NCI-H2196 treated with DMSO at 0.1 percent for 48 hours (cell line): ENCODE measurements at regions not wholly inside any gene's neighbourhood (a gene's known extent, or its start where the extent isn't known, plus 50 kb on each side); places are given as distances from the start of the nearest gene placed in this dataset.
A peak's percentile ranks its signal among the peaks of the same experiment; 100 is the strongest.
"Not testable (repeated sequence)": the region's sequence is repeated elsewhere in the genome, so short reads cannot be mapped to it uniquely, and the experiment has no call there.

Source experiments
- DNase-seq: peaks from one replicate; lab custom pipeline; 2025; ENCODE audit not compliant: unreplicated experiment; lab: John Stamatoyannopoulos, UW

GRCh38 chr5:99177796-99178195, 249.0 kb upstream of the CHD1 start:
- no peak for DNase-seq

- DNase-seq: no peak
Observed at GRCh38 chr5:99176186-99176585, 247.4 kb upstream of the CHD1 start.

GRCh38 chr5:99169309-99169708, 240.5 kb upstream of the CHD1 start:
- no peak for DNase-seq

GRCh38 chr5:99161538-99161937, 232.7 kb upstream of the CHD1 start:
- DNase-seq: not testable (repeated sequence)

- DNase-seq: no peak
Observed at GRCh38 chr5:99156688-99157087, 227.9 kb upstream of the CHD1 start.

GRCh38 chr5:99143283-99143795, 214.5 kb upstream of the CHD1 start:
- DNase-seq: not testable (repeated sequence)

- DNase-seq: no peak
Observed at GRCh38 chr5:99141534-99142128, 212.8 kb upstream of the CHD1 start.

GRCh38 chr5:99138911-99139310, 210.1 kb upstream of the CHD1 start:
- no peak for DNase-seq

GRCh38 chr5:99133921-99134320, 205.1 kb upstream of the CHD1 start:
- DNase-seq: no peak

GRCh38 chr5:99129768-99130501, 201.1 kb upstream of the CHD1 start:
- DNase-seq: no peak

GRCh38 chr5:99122976-99123375, 194.2 kb upstream of the CHD1 start:
- DNase-seq: no peak

GRCh38 chr5:99119326-99119725, 190.5 kb upstream of the CHD1 start:
- no peak for DNase-seq

GRCh38 chr5:99116526-99116925, 187.7 kb upstream of the CHD1 start:
- DNase-seq: no peak

GRCh38 chr5:99109894-99110293, 181.1 kb upstream of the CHD1 start:
- no peak for DNase-seq

- DNase-seq: no peak
Observed at GRCh38 chr5:99105216-99105615, 176.4 kb upstream of the CHD1 start.

GRCh38 chr5:99104538-99105132, 175.8 kb upstream of the CHD1 start:
- DNase-seq: peak; percentile 49

GRCh38 chr5:99102073-99102697, 173.4 kb upstream of the CHD1 start:
- DNase-seq: no peak

GRCh38 chr5:99099691-99100090, 170.9 kb upstream of the CHD1 start:
- no peak for DNase-seq

- DNase-seq: no peak
Observed at GRCh38 chr5:99089822-99090549, 161.2 kb upstream of the CHD1 start.

- DNase-seq: no peak
Observed at GRCh38 chr5:99088309-99088708, 159.5 kb upstream of the CHD1 start.

- DNase-seq: no peak
Observed at GRCh38 chr5:99083197-99083596, 154.4 kb upstream of the CHD1 start.
